HEK293 (cell line): ENCODE measurements at regions not wholly inside any gene's neighbourhood (a gene's known extent, or its start where the extent isn't known, plus 50 kb on each side); places are given as distances from the start of the nearest gene placed in this dataset.

Experiments used
- CTCF ChIA-PET: fragments of 350-600 bp; formaldehyde crosslinking; extraction: SDS; loops from one replicate; lab custom pipeline; 2021; ENCODE audit warnings: antibody characterized with exemption; lab: Yijun Ruan, JAX
- POLR2A ChIA-PET: fragments of 300-600 bp; formaldehyde crosslinking; extraction: SDS; loops from one replicate; lab custom pipeline; 2020; ENCODE audit warnings: antibody characterized with exemption, inconsistent platforms; lab: Yijun Ruan, JAX
- H3K27ac ChIP-seq: fragments of 200-500 bp; sonication (Bioruptor generic); 2 replicates; pipeline ENCODE4 v1.5.1; 2014; ENCODE audit warnings: low read depth, low read length, control low read depth, inconsistent platforms; ENCODE audit errors: extremely low read depth
- H3K36me3 ChIP-seq, 2 experiments: fragments of 200-500 bp in 1 of 2; sonication (Bioruptor generic) in 1 of 2; 1 replicate in 1 of 2; 2 replicates in 1 of 2; pipeline ENCODE4 v1.5.1; 2014 to 2017; ENCODE audit warnings: inconsistent platforms in 2 of 2, low read length in 2 of 2; ENCODE audit not compliant: control insufficient read depth in 2 of 2, insufficient read depth in 1 of 2
- H3K4me1 ChIP-seq: fragments of 200-500 bp; sonication (Bioruptor generic); 2 replicates; pipeline ENCODE4 v1.5.1; 2014; ENCODE audit warnings: mild to moderate bottlenecking, low read length, inconsistent platforms; ENCODE audit not compliant: control insufficient read depth, insufficient read depth
- H3K4me3 ChIP-seq: 2 replicates; pipeline ENCODE4 v1.5.1; 2011; ENCODE audit warnings: low read depth, mild to moderate bottlenecking, control low read depth, low read length, moderate library complexity
- H3K9me3 ChIP-seq: fragments of 200-500 bp; sonication (Bioruptor generic); 2 replicates; pipeline ENCODE4 v1.5.1; 2014; ENCODE audit warnings: low read depth, low read length, inconsistent platforms; ENCODE audit not compliant: control insufficient read depth, insufficient read depth
- ELK4 ChIP-seq: IDR thresholded peaks from 2 replicates; pipeline ENCODE4 v1.6.1; 2011; ENCODE audit warnings: mild to moderate bottlenecking, low read depth, low read length, borderline replicate concordance
- TSHZ1 ChIP-seq: fragments of 450-650 bp; formaldehyde crosslinking; IDR thresholded peaks from 2 replicates; pipeline ENCODE4 v1.5.1; 2016; ENCODE audit warnings: missing biosample characterization, missing genetic modification characterization, borderline replicate concordance
- ZNF138 ChIP-seq: fragments of 450-650 bp; formaldehyde crosslinking; IDR thresholded peaks from 2 replicates; pipeline ENCODE4 v1.5.1; 2016; ENCODE audit warnings: missing biosample characterization, missing genetic modification characterization, borderline replicate concordance
- ZNF155 ChIP-seq: fragments of 450-650 bp; formaldehyde crosslinking; IDR thresholded peaks from 2 replicates; pipeline ENCODE4 v1.5.1; 2016; ENCODE audit warnings: missing biosample characterization, missing genetic modification characterization
- ZNF2 ChIP-seq: fragments of 450-650 bp; formaldehyde crosslinking; IDR thresholded peaks from 2 replicates; pipeline ENCODE4 v1.5.1; 2016; ENCODE audit warnings: missing biosample characterization, missing genetic modification characterization
- ZNF202 ChIP-seq: fragments of 450-650 bp; formaldehyde crosslinking; IDR thresholded peaks from 2 replicates; pipeline ENCODE4 v1.5.1; 2016; ENCODE audit warnings: missing biosample characterization, missing genetic modification characterization, borderline replicate concordance
- ZNF302 ChIP-seq: fragments of 450-650 bp; formaldehyde crosslinking; IDR thresholded peaks from 2 replicates; pipeline ENCODE4 v1.5.1; 2016; ENCODE audit warnings: missing biosample characterization, missing genetic modification characterization, low read depth
- ZNF354C ChIP-seq: fragments of 450-650 bp; formaldehyde crosslinking; IDR thresholded peaks from 2 replicates; pipeline ENCODE4 v1.5.1; 2016; ENCODE audit warnings: missing biosample characterization, missing genetic modification characterization, low read depth, borderline replicate concordance
- ZNF394 ChIP-seq: fragments of 450-650 bp; formaldehyde crosslinking; IDR thresholded peaks from 2 replicates; pipeline ENCODE4 v1.5.1; 2016; ENCODE audit warnings: missing biosample characterization, missing genetic modification characterization, mild to moderate bottlenecking, moderate library complexity, borderline replicate concordance
- ZNF488 ChIP-seq: fragments of 450-650 bp; formaldehyde crosslinking; IDR thresholded peaks from 2 replicates; pipeline ENCODE4 v1.5.1; 2016; ENCODE audit warnings: missing biosample characterization, missing genetic modification characterization
- ZNF518A ChIP-seq: fragments of 450-650 bp; formaldehyde crosslinking; conservative IDR thresholded peaks from 2 replicates; pipeline ENCODE4 v1.5.1; 2016; ENCODE audit warnings: low read depth, missing biosample characterization, missing genetic modification characterization
- ZNF548 ChIP-seq: fragments of 450-650 bp; formaldehyde crosslinking; IDR thresholded peaks from 2 replicates; pipeline ENCODE4 v1.5.1; 2016; ENCODE audit warnings: missing biosample characterization, missing genetic modification characterization
- ZNF558 ChIP-seq: fragments of 450-650 bp; formaldehyde crosslinking; IDR thresholded peaks from 2 replicates; pipeline ENCODE4 v1.5.1; 2016; ENCODE audit warnings: missing biosample characterization, missing genetic modification characterization
- ZNF654 ChIP-seq: fragments of 450-650 bp; formaldehyde crosslinking; IDR thresholded peaks from 2 replicates; pipeline ENCODE4 v1.5.1; 2016; ENCODE audit warnings: low read depth, missing biosample characterization, missing genetic modification characterization
- ZNF677 ChIP-seq: fragments of 450-650 bp; IDR thresholded peaks from 2 replicates; pipeline ENCODE4 v1.5.0; 2018; ENCODE audit warnings: missing biosample characterization, mild to moderate bottlenecking, missing genetic modification characterization, moderate library complexity
- ZNF791 ChIP-seq: fragments of 450-650 bp; formaldehyde crosslinking; IDR thresholded peaks from 2 replicates; pipeline ENCODE4 v1.5.1; 2016; ENCODE audit warnings: missing biosample characterization, missing genetic modification characterization
- ZNF843 ChIP-seq: fragments of 450-650 bp; formaldehyde crosslinking; IDR thresholded peaks from 2 replicates; pipeline ENCODE4 v1.5.1; 2016; ENCODE audit warnings: missing biosample characterization, missing genetic modification characterization
- ZSCAN23 ChIP-seq: fragments of 450-650 bp; formaldehyde crosslinking; IDR thresholded peaks from 2 replicates; pipeline ENCODE4 v1.5.1; 2016; ENCODE audit warnings: missing biosample characterization, missing genetic modification characterization

GRCh38 chr9:1604942-1605560, 410.1 kb upstream of the SMARCA2 start:
- POLR2A ChIA-PET, result no interaction called here
- Histone ChIP-seq H3K4me3 (no peak overlapping the region), H3K36me3 (no peaks in the 10 kb centered on the region), H3K9me3 (no peaks in the 10 kb centered on the region), H3K4me1 (no peaks in the 10 kb centered on the region), H3K27ac (no peak overlapping the region)
- CTCF ChIA-PET, result interaction anchor here (0.6 to 2.3 kb wide), 14 partner anchors 15 to 1006 kb away, joined by 3 to 9 read pairs (median 3); no protein-coding TSS in a partner anchor
- no peak for TF ChIP-seq ZNF677
- TF ChIP-seq ELK4, result no peak
- peak; percentile 55 for TF ChIP-seq ZNF654 (tag by site-specific recombination)
- no peak for TF ChIP-seq ZNF394 (tag by site-specific recombination)
- TF ChIP-seq ZNF302 (tag by site-specific recombination), result no peak
- TF ChIP-seq ZNF155 (tag by site-specific recombination), result no peak
- TF ChIP-seq ZNF138 (tag by site-specific recombination), result no peak
- no peak for TF ChIP-seq ZNF488 (tag by site-specific recombination)
- TF ChIP-seq ZNF548, result no peak
- no peak for TF ChIP-seq TSHZ1
- no peak for TF ChIP-seq ZNF354C (tag by site-specific recombination)
- no peak for TF ChIP-seq ZNF843 (tag by site-specific recombination)
- TF ChIP-seq ZNF202 (tag by site-specific recombination), result no peak
- peak; percentile 69; the same call in 1 of the 2 replicates for TF ChIP-seq ZNF2 (tag by site-specific recombination)

- Histone ChIP-seq H3K4me1 (no peaks in the 10 kb centered on the region), H3K27ac (no peak overlapping the region), H3K36me3 (no peaks in the 10 kb centered on the region), H3K9me3 (no peaks in the 10 kb centered on the region), H3K4me3 (no peak overlapping the region)
- CTCF ChIA-PET, result interaction anchor here (0.6 to 1.6 kb wide), 10 partner anchors 13 to 1349 kb away, joined by 3 to 7 read pairs (median 4); no protein-coding TSS in a partner anchor
- POLR2A ChIA-PET, result interaction anchor here (0.7 kb wide), 1 partner anchor 159 kb away, joined by 7 read pairs; no protein-coding TSS in a partner anchor
- TF ChIP-seq ZNF518A (no peak), ZNF558 (tag by site-specific recombination) (no peak), ZSCAN23 (tag by site-specific recombination) (no peak), ZNF2 (tag by site-specific recombination) (no peak), ZNF791 (tag by site-specific recombination) (no peak)
Measured at GRCh38 chr9:1606253-1606652, 408.9 kb upstream of the SMARCA2 start.
